ENCODE measurements at regions not wholly inside any gene's neighbourhood (a gene's known extent, or its start where the extent isn't known, plus 50 kb on each side); places are given as distances from the start of the nearest gene placed in this dataset.

- WGBS, 2 experiments (ENCODE audit: insufficient coverage in 1 of 2, insufficient read length in 1 of 2): 100% methylated on average over 2 of the region's 2 CpGs; no CpG with 5 or more reads in 1 of the 2 experiments
- no peak for TF ChIP-seq CTCF (conservative IDR thresholded peaks at IDR 0.05)
- no peaks in the 10 kb centered on the region for H3K36me3 Mint-ChIP-seq (ENCODE audit: low read depth)
- Histone ChIP-seq H3K9me3 (ENCODE audit: control insufficient read depth, low read length) (no peaks in the 10 kb centered on the region), H3K9ac (ENCODE audit: extremely low read depth, low read length, poor library complexity, severe bottlenecking) (no peak overlapping the region), H3K36me3 (ENCODE audit: control insufficient read depth, insufficient read depth, low read length) (no peaks in the 10 kb centered on the region), H3K4me1 (ENCODE audit: control insufficient read depth, insufficient read depth, low read length) (no peaks in the 10 kb centered on the region), H3K27ac (ENCODE audit: low read depth, low read length) (no peak overlapping the region), H3K4me3 (ENCODE audit: low read length) (no peak overlapping the region), H3K27me3 (ENCODE audit: control insufficient read depth, insufficient read depth, low read length, poor library complexity, severe bottlenecking) (no peaks in the 10 kb centered on the region)
- no peaks in the 10 kb centered on the region for H3K27me3 Mint-ChIP-seq (ENCODE audit: insufficient read depth)
- H3K4me1 Mint-ChIP-seq: peaks cover 16% of the 10 kb centered on the region
- H3K27ac Mint-ChIP-seq: no peak overlapping the region
- no peaks in the 10 kb centered on the region for H3K9me3 Mint-ChIP-seq
- DNase-seq: no peak
- no peak overlapping the region for H3K4me3 Mint-ChIP-seq
These were observed 201.2 kb upstream of the CDH20 start for GRCh38 chr18:61132031-61132430.

GRCh38 chr18:61133783-61134182 lies 199.4 kb upstream of the CDH20 start:
- no peaks in the 10 kb centered on the region for H3K4me1 ChIP-seq (ENCODE audit: control insufficient read depth, insufficient read depth, low read length)

GRCh38 chr18:61136711-61137251 lies 196.4 kb upstream of the CDH20 start:
- no peak for TF ChIP-seq CTCF (conservative IDR thresholded peaks at IDR 0.05)
- WGBS, 2 experiments (ENCODE audit: insufficient coverage in 1 of 2, insufficient read length in 1 of 2): 79% methylated on average over 2 of the region's 2 CpGs; no CpG with 5 or more reads in 1 of the 2 experiments
- no peak overlapping the region for H3K9ac ChIP-seq (ENCODE audit: extremely low read depth, low read length, poor library complexity, severe bottlenecking)
- no peaks in the 10 kb centered on the region for H3K9me3 ChIP-seq (ENCODE audit: control insufficient read depth, low read length)
- no peaks in the 10 kb centered on the region for H3K36me3 ChIP-seq (ENCODE audit: control insufficient read depth, insufficient read depth, low read length)
- no peaks in the 10 kb centered on the region for H3K27me3 Mint-ChIP-seq (ENCODE audit: insufficient read depth)
- no peak overlapping the region for H3K27ac Mint-ChIP-seq
- H3K9me3 Mint-ChIP-seq: no peaks in the 10 kb centered on the region
- H3K27ac ChIP-seq (ENCODE audit: low read depth, low read length): no peak overlapping the region
- no peak for DNase-seq
- H3K36me3 Mint-ChIP-seq (ENCODE audit: low read depth): no peaks in the 10 kb centered on the region
- peaks cover 1% of the 10 kb centered on the region for H3K4me1 Mint-ChIP-seq
- H3K4me3 ChIP-seq (ENCODE audit: low read length): no peak overlapping the region
- H3K27me3 ChIP-seq (ENCODE audit: control insufficient read depth, insufficient read depth, low read length, poor library complexity, severe bottlenecking): no peaks in the 10 kb centered on the region
- no peak overlapping the region for H3K4me3 Mint-ChIP-seq
- H3K4me1 ChIP-seq (ENCODE audit: control insufficient read depth, insufficient read depth, low read length): no peaks in the 10 kb centered on the region

More at GRCh38 chr18:61133783-61134182, 199.4 kb upstream of the CDH20 start:
- Mint-ChIP-seq H3K4me1 (peaks cover 1% of the 10 kb centered on the region), H3K4me3 (no peak overlapping the region), H3K27me3 (ENCODE audit: insufficient read depth) (no peaks in the 10 kb centered on the region), H3K9me3 (no peaks in the 10 kb centered on the region), H3K36me3 (ENCODE audit: low read depth) (no peaks in the 10 kb centered on the region), H3K27ac (no peak overlapping the region)
- Histone ChIP-seq H3K36me3 (ENCODE audit: control insufficient read depth, insufficient read depth, low read length) (no peaks in the 10 kb centered on the region), H3K27ac (ENCODE audit: low read depth, low read length) (no peak overlapping the region), H3K9me3 (ENCODE audit: control insufficient read depth, low read length) (no peaks in the 10 kb centered on the region), H3K27me3 (ENCODE audit: control insufficient read depth, insufficient read depth, low read length, poor library complexity, severe bottlenecking) (no peaks in the 10 kb centered on the region), H3K9ac (ENCODE audit: extremely low read depth, low read length, poor library complexity, severe bottlenecking) (no peak overlapping the region), H3K4me3 (ENCODE audit: low read length) (no peak overlapping the region)
- no peak for DNase-seq
- WGBS, 2 experiments (ENCODE audit: insufficient coverage in 1 of 2, insufficient read length in 1 of 2): 90 to 100% methylated on average over 1 to 2 of the region's 2 CpGs
- no peak for TF ChIP-seq CTCF (conservative IDR thresholded peaks at IDR 0.05)
